ENCODE measurements at regions not wholly inside any gene's neighbourhood (a gene's known extent, or its start where the extent isn't known, plus 50 kb on each side); places are given as distances from the start of the nearest gene placed in this dataset.

DNA sequence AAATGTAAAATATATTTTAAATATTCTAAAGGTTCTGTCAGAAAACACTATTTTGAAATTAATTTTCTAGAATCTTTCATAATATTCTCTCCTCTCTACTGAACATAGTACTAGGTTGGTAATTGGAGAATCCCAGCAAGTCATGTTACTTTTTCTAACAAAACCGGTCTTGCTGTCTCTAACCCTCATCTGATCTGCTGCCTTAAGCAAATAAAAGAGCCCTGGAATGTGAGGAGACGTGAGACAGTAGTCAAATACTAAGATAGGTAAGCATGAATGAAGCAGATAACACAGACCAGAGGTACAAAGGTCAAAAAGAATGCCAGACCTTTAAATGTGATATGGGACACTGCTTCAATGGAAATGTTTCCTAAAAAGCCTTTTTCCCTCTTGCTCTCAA is 462.4 kb upstream of the NUPR2 start:
- TF ChIP-seq, protein P1, sequence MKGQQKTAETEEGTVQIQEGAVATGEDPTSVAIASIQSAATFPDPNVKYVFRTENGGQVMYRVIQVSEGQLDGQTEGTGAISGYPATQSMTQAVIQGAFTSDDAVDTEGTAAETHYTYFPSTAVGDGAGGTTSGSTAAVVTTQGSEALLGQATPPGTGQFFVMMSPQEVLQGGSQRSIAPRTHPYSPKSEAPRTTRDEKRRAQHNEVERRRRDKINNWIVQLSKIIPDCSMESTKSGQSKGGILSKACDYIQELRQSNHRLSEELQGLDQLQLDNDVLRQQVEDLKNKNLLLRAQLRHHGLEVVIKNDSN (IDR thresholded peaks at IDR 0.05) = no peak
- TF ChIP-seq TAF1 (IDR thresholded peaks at IDR 0.05; ENCODE audit: low read depth) (no peak), TEAD4 (IDR thresholded peaks at IDR 0.05) (no peak), YY1 (IDR thresholded peaks at IDR 0.05; ENCODE audit: low read depth) (no peak), RAD21 (IDR thresholded peaks at IDR 0.05; ENCODE audit: low read depth) (no peak), TCF12 (IDR thresholded peaks at IDR 0.05; ENCODE audit: low read depth) (no peak)
- TF ChIP-seq, protein P2, sequence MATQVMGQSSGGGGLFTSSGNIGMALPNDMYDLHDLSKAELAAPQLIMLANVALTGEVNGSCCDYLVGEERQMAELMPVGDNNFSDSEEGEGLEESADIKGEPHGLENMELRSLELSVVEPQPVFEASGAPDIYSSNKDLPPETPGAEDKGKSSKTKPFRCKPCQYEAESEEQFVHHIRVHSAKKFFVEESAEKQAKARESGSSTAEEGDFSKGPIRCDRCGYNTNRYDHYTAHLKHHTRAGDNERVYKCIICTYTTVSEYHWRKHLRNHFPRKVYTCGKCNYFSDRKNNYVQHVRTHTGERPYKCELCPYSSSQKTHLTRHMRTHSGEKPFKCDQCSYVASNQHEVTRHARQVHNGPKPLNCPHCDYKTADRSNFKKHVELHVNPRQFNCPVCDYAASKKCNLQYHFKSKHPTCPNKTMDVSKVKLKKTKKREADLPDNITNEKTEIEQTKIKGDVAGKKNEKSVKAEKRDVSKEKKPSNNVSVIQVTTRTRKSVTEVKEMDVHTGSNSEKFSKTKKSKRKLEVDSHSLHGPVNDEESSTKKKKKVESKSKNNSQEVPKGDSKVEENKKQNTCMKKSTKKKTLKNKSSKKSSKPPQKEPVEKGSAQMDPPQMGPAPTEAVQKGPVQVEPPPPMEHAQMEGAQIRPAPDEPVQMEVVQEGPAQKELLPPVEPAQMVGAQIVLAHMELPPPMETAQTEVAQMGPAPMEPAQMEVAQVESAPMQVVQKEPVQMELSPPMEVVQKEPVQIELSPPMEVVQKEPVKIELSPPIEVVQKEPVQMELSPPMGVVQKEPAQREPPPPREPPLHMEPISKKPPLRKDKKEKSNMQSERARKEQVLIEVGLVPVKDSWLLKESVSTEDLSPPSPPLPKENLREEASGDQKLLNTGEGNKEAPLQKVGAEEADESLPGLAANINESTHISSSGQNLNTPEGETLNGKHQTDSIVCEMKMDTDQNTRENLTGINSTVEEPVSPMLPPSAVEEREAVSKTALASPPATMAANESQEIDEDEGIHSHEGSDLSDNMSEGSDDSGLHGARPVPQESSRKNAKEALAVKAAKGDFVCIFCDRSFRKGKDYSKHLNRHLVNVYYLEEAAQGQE (IDR thresholded peaks at IDR 0.05; ENCODE audit: low read depth) = no peak
